ENCODE measurements at regions not wholly inside any gene's neighbourhood (a gene's known extent, or its start where the extent isn't known, plus 50 kb on each side); places are given as distances from the start of the nearest gene placed in this dataset.

DNA sequence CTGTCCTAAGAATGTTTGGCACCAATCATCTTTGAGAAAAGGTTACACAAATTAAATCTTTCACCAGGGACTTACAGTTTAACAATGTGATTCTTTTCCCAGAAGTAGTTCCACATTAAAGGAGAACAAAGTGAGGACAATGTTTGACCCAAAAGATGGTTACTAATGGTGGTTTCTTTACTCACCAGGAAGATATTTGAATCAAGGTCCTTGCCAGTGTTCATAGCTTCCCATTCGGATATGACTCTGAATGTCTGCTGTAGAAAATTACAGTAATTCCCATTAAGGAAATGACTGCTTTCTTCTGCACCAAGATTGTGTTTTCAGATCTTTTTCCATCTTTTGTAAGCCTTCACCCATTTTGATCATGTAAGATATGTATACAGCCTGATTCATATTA lies 114.6 kb upstream of the ADAMTSL1 start:
- no peak for DNase-seq

DNA sequence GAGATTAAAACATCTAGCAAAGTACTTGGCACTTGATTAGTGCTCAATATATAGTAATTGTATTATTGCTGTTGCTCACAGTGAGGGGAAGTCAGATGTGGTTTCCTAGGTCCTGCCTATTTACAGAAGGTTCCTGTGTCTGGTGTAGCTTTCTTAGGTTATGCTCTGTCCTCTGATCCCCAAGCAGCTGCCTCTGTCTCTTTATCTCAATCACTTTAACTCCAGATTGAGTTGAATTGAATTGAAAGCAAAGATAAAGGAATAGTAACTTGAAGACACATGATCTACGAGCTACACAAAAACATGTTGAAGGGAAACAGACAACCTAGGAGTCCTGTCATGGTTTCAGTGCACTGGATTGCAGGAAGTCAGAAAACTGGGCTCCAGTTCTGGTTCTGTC lies 113.9 kb upstream of the ADAMTSL1 start:
- DNase-seq = no peak

DNA sequence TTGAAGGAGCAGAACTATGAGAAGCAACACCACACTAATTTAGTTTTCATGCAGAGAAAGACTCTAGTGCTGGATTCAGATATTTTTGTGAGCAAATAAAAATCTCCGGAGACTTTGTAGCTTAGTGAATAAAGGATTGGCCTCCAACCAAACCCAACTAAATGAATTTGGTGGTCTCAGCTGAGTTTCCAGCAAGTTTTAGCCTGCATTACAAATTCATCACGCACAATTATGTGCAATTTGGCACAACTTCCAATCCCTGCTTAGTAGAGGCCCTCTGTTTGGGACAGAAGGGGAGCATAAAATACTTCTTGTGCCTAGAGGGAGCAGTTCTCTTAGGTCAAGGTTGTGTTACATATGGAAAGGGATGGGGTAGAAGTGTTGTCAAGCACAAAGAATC lies 112.3 kb upstream of the ADAMTSL1 start:
- no peak for DNase-seq

DNA sequence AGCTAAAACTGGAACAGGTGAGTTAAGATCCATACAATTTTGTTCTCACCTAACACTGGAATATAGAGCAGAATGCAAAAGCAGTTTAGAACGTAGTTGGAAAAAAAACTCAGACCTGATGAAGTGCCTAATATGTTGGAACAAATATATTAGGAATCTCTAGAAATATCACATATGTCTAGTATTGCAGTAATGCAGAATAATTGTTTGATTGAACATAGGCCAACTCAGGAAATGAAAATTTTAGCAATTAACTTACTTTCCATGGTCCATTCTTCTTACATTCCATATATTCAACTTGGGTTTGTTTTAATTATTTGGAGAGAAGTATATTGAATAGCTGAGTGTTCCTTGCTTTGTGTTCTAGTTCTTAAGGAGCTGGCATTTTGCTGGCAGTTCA lies 111.8 kb upstream of the ADAMTSL1 start:
- DNase-seq = no peak

DNA sequence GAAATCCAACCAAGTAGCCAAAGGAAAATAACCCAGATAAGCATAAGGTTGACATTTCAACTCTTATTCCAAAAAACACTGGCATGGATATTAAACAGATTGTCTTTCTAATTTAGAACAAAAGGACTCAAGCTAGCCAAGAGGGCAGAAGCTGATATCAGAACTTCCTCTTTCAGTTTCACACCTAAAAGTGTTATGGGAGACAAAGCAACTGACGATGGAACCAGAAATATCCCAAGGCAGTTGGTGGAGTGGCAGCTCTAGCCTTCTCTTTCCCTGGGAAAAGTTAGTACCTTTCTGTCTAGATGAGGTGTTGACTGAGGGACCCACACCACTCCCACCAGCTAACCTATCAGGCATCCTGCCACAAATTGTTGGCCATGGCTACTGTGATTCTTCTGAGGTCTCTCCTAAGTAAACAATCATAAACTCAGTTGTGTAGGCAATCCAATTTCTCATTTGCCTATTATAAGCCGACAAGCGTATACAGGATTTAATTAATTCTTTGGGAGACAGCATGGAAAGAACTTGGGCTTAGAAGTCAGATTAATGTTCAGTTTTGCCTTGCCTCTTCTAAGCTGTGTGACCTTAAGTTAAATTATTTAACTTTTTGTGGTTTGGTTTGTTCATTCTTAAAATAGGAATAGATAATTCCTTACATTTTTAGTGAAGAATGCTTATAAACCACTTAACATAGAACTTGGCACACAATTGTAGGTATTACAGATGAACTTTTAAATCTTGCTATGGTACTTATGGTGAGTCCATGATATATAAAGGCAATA lies 110.9 kb upstream of the ADAMTSL1 start:
- peak; percentile 19 for DNase-seq

DNA sequence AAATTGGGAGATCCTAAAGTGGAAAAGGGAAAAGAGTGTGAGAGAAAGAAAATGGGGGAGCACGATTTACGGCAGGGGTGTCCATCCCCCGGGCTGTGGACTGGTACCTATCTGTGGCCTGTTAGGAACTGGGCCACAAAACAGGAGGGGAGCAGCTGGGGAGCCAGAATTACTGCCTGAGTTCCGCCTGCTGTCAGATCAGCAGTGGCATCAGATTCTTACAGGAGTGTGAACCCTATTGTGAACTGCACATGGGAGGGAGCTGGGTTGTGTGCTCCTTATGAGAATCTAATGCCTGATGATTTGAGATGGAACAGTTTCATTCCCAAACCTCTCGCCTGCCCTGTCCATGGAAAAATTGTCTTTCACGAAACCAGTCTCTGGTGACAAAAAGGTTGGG lies 108.3 kb upstream of the ADAMTSL1 start:
- no peak for DNase-seq

DNA sequence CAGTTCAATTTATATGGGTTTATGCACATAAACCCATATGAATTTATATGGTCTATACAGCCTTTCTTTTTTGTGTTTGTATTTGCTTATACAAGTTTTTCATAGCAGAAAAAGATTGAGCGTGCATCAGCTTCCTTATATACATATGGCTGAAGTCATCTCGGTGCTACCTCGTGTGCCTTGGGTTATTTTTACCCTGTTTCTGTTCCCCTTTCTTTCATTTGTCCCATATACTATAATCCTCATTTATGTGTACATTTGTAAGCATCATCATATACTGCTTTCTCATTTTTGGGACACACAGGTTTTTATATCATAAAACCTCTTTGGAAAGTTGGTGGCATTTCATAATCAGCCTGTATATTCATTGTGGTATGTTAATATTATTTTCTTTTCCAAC lies 107.8 kb upstream of the ADAMTSL1 start:
- DNase-seq = no peak

DNA sequence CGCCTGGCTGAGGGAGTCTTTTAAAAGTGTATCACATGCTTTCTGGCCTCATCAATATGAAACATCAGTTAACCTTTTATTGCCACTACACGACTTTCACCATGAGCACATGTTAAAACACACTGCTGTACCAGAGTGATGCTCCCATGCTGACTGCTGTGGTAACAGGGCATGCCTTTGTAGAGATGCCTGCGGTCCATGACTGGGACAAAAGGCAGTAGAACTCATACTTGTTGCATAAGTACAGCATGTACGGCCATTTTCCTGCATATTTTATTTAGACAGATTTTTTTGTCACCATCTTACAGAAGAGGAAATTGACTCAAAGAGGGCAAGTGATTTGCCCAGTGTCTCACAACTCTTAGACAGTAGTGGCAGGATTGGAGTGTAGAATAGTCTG lies 105.7 kb upstream of the ADAMTSL1 start:
- no peak for DNase-seq

DNA sequence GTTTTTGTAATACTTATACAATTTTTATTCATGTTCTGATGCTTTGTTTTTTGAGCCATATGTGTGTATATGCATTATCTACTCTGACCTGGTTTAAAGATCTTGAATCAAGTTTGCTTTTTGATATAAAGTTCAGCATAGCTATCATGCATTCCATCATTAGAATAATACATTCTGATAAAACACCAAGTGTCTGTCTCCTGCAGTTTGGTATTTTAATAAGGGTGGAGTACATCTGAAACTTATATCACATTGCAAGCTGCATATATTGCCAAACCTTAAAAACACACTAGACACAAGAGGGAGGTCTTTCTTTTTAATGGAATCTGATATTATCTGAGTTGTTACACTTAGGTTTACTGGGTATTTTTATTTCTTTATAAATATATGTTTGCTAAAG lies 102.8 kb upstream of the ADAMTSL1 start:
- DNase-seq = no peak

DNA sequence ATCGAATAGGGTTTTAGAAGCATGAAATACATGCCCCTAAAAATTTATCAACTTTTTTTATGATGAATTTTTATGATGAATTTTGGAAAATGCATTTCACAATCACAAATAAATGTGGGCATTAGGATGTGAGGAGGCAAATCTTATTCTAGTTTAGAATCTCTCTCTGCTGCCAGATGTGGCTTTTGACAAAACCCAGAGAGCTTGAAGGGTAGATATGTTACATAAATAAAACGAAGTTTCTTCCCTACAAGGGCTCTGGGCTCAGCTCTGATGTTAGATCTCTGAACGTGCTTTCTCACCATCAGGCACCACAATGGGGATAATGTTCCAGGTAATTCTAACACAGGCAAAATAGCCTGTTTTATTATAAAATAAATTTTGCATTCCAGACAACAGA lies 102.3 kb upstream of the ADAMTSL1 start:
- no peak for DNase-seq

DNA sequence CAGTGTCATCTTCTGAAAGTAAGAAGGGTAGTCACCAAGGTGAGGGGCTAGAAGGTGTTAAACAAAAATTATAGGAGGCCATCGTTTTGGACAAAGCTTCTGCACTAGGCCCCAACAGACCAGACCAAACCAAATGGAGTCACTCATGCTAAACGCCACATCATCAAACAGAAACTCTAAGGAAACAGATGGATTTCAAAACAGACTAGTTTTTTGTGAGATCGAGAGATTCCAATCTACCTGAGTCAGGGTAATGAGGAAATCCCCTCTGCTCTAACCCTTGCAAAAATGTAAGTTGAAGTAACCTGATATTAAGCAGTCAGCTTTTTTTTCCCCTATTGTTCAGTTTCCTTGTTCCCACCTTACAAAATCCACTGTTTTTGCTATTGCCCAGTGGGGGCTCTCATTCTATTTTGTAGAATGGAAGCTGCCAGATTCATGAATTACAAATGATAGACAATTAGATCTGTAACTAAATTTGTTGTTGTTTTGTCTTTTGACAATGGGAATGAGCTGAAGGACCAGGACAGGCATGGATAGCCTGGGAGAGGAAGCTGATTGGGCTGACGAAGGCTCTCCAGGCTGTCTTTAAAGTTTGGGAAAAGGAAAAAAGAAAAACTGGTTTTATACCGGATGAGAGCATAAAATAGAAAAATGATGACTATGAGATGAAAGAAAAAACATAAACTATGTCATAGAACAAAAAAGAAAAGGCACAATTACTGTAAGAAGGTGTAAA lies 94.7 kb upstream of the ADAMTSL1 start:
- DNase-seq = no peak

DNA sequence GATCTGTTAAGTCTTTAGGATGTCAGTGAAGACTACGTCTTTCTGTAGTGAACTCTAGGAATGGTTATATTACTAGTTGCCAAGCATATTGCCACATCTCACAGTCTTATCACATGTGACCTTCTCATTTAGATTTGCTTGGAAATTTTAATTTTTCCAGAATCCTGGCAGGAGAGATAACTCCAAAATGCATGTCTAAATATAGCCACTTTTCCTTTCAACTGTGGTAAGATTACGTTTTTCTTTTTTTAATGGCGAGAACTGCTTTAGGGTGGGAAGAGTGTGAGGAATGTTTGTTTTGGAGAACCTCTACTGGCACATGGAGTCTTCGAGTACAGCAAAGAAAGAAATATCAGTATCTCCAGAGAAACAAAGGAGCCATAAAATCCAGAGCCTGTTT lies 91.7 kb upstream of the ADAMTSL1 start:
- DNase-seq = no peak

DNA sequence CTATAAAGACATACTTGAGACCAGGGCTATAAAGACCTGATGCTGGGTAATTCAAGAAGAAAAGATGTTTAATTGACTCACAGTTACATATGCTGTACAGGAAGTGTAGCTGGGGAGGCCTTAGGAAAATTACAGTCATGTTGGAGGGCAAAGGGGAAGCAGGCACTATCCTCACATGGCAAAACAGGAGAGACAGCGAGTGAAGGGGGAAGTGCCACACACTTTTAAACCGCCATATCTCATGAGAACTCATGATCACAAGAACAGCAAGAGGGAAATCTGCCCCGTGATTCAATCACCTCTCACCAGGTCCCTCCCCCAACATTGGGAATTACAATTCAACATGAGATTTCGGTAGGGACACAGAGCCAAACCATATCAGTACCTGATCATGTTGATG lies 89.9 kb upstream of the ADAMTSL1 start:
- no peak for DNase-seq

DNA sequence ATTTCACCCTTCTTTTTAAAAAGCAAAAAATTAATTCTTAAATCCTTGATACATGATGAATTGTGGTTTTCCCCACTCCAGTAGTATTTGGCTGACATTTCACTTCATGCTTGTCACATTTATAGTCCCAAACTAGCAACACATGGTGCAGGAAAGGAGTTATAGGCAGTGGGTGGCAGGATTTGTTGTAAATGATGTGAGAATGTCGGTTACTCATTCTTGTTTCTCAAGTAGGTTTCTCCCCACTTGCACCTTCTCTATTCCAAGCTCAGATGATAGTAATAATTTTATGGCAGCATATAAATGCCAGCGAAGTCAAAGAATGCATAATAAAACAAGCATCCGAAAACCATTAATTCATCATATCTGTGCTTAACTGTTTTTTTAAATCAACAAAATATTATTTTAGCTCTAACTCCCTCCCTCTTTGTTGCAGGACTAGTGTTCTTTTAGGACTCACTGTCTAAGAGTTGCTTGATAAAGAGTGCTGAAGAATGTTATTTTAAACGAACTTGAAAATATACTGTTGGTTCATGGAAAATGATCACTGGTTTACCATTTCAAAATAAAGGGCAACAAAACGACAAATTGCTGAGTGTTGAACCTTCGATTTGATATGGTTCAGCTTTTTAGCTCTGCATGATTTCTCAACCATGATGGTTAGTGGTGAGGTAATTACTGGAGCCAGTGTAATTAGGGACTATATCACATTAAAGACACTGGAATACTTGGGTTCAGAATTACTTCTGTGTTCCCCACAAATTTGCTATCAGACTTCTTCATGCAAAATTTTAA lies 88.1 kb upstream of the ADAMTSL1 start:
- DNase-seq = no peak

DNA sequence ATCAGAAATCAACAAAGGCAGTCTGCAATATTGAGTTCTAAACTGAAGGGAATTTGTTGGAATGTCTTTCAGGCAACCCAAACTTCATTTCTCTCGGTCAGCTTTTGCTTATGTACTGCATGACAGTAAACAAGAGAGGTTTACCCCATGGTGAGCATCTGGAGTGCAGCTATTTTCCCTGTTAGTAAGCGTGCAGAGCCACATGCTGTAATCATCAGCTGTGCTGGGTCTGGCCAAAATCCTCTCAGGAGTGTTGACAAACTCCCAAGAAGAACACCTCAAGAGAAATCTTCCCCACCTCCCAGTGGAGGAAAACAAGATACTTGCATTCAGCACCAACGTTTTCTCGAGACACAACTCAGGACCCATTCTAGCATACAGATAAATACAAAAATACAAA lies 83.6 kb upstream of the ADAMTSL1 start:
- no peak for DNase-seq

DNA sequence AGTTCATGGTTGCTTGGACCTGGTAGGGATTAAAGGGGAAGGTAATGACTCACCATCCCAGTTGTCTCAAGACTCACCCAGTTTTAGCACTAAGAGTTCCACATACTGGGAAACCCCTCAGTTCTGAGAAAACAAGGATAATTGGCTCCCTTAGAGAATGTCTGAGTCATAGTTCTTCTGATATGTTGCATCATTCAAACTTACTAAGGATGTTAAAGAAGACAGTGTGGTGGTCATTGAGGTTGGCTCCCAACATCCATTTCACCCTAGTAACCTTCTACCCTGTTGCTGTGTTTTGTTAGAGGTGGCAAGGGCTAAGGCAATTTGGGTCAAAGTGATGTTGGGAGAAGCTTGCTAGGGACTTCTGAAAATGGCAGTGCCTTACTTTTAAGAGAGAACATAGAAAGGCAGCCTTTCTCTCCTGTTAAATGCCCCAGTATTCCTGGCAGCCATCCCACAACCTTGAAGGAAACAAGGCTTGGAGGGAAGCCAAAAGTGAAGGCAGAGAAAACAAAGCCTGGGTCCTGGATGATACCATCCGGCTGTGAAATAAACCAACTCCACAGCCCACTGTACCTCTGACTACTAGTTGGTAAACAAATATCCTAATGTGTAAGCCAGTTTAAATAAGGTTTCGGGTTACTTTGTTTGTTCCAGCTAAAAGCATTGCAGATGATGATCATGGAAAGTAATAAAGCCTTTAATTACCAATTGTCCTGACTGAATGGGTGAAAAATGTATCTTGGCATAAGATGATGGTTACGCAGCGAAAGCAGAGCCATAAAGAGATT lies 80.4 kb upstream of the ADAMTSL1 start:
- DNase-seq = peak; percentile 93

DNA sequence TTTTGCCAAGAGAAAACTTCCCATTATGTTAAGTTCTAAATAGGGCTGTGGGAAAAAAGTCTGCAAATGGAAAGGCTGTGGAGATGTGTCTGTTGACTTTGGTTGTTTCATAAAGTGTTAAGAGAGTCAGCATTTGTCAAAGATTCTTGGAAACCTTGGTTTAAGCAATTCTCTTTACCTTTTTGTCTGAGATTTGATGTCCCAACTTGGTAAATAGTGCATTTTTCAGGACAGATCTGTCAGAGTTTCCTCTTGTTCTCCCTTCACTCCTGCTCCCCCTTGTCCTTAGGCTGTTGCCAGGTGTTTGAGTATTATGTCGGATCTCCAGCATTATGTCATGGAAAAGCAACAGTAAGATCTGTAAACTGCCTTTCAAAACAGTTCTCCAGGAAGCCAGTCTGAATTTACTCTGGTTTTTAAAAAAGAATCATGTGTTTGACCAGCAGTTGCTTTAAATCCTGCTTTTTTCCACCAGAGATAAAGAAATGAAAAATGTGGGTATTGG lies 79.1 kb upstream of the ADAMTSL1 start:
- no peak for DNase-seq

DNA sequence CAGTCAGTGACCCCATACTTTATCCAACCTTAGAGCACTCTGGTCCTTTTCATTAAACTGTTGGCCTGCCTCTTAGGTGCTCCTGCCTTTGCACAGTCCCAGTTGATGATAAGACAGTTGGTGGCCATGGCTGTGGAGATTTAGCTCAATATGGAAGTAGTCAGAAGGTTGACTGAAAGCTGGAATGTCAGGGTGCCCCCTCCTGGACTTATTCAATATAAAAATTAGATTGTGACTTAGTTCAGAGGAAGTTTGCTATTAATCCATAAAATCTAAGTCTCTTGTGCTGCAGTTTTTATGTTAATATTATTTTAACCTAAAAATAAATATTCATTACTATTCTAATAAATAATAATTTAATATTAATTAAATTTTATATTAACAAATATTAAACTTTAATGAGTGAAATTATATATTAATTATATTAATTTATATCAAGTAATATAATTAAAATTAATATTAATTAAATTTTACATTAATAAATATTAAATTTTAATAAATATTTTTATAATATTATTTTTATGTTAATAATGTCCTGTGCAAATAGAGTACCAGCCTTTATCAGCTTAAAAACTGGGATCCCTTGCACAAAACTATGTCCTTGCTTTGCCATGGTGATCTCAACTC lies 77.7 kb upstream of the ADAMTSL1 start:
- peak; percentile 7 for DNase-seq

DNA sequence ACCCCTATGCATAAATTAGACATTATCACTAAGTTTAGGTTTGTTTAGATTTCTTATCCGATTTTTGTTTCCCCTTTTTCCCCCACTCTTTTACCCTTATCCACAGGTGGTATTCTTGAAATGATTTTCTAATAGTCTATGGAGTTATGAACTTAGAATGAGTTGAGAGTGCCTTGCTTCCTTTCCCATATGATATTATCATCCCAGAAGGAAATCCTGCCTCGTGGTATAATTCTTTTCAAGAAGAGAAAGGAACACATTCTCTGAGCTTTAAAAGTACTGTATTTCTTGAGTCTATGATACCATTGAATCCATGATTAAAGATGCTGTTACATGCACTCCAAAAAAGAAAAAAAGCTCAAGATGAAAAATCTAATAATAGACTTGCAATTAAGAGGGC lies 76.9 kb upstream of the ADAMTSL1 start:
- no peak for DNase-seq

DNA sequence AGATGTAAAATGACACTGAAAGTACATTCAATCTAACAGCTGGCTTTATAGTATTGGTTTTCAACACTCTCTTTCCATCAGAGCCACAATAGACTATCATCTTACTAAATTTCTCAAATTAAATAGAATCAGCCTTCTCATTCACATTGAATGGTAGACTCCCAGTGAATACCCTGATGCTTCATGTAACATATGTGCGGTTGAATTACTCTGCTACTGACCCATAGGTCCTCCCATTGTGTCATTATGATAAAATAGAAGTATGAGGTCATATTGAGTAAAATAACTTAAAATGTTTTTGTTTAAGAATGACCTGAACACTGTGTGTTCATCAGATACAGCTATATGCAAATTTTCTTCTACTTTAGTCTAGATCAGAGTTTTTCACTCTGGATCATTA lies 75.9 kb upstream of the ADAMTSL1 start:
- DNase-seq = peak; percentile 13

DNA sequence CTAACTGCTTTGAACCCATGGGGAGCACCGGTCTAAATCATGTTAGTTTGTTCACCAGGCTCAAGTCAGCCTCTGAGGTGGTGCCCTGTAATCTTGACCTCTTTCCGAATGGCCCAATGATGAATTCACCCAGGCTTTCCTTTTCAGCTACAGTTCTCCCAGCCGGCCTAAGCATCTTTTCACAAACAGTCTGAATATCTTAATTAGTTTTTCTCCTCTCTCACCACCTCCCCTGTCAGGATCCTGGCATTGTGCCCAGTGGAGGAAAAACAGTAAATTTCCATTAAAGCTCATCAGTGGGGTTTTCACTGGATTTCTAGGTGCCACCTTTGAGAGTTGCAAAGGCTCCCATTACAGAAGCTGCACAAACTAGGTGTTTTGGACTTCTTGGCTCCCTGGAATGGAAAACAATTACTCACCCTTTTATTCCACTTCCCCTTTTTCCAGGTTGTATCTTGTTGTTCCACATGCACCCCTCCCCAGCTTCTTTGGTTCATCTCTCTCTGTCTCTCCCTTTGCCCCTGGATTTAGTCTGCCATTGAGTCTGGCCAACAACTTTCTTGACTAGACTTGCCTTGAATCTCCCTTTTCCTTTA lies 69.4 kb upstream of the ADAMTSL1 start:
- DNase-seq = peak; percentile 18

DNA sequence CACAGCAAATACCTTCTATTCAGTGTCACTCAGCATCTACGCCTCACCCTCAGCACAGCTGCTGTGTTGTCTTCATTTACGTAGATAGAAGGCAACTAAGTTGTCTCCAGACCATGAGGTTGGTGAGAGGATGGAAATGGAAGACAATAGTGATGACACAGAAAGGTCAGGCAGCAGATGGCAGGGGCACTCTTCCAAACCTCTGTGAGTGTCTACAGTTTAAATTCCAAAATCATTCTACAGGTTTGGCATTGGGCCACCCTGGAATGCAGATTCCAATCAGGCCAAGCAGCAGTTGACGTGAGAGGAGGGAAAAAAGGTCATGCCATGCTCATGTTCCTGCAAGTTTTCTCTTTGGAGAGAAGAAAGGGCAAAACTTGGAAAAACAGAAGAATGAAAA lies 68.7 kb upstream of the ADAMTSL1 start:
- DNase-seq = no peak
